ENCODE measurements at regions not wholly inside any gene's neighbourhood (a gene's known extent, or its start where the extent isn't known, plus 50 kb on each side); places are given as distances from the start of the nearest gene placed in this dataset.

DNA sequence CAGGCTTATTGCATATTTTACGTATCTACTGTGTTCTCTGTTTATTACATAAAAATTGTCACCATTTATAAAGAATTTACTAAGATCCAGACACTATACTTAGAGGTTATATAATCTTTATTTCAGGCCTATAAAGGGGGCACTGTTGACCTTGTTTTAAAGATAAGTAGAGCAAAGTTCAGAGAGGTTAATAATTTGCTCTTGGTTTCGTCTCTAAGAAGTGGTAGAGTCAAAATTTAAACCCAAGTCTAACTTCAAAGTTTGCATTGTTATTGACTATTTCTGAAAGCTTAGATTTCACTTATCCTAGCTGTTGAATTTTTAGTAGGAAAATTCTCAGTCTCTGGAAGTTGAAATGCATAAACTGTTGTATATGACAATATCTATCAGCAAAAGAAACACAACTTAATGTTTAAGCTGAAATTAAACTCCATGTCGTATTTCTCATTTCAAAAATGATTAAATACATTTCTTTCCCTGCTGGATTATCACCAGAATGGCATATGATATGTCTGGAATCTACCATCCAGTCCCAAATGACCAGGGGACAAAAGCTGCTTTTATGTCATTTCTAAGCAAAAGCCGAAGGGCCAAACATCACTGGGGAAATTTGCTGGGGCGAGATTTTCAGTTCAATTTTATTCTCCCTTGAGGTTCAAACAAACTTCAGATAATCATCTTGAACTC lies 138.4 kb downstream of the SLC7A11 start:
- Histone ChIP-seq H2BK120ac (ENCODE audit: low read depth, low read length) (peak overlapping the region; percentile 14; the same call in 1 of the 2 replicates), H3K9me3 (ENCODE audit: control insufficient read depth, insufficient read depth, low read length) (no peaks in the 10 kb centered on the region; the same call in 1 of the 2 replicates), H3K9me1 (ENCODE audit: insufficient read depth, low read length) (no peaks in the 10 kb centered on the region), H3K14ac (replicated peaks; ENCODE audit: low read depth, low read length) (no peak overlapping the region), H3K18ac (ENCODE audit: low read depth, low read length) (no peak overlapping the region), H3K56ac (ENCODE audit: extremely low read depth, insufficient read depth, low read length) (no peak overlapping the region), H3K27ac (ENCODE audit: insufficient read depth, low read length) (no peak overlapping the region), H2AK9ac (replicated peaks; ENCODE audit: low read depth, low read length, poor library complexity) (no peak overlapping the region), H2BK5ac (ENCODE audit: low read depth, low read length, poor library complexity, severe bottlenecking) (no peak overlapping the region), H3K9ac (ENCODE audit: low read depth, low read length) (no peak overlapping the region), H3K4me3 (ENCODE audit: insufficient read depth, low read depth, low read length) (no peak overlapping the region), H4K20me1 (ENCODE audit: insufficient read depth, low read length) (no peaks in the 10 kb centered on the region), H2AFZ (replicated peaks; ENCODE audit: low read length, poor library complexity) (peak overlapping the region; percentile 74), H4K91ac (ENCODE audit: insufficient read depth, low read depth, low read length) (no peak overlapping the region), H2BK20ac (ENCODE audit: low read depth, low read length) (no peak overlapping the region), H3K27me3 (ENCODE audit: control insufficient read depth, insufficient read depth, low read length) (no peaks in the 10 kb centered on the region), H2BK15ac (ENCODE audit: low read depth, low read length) (no peak overlapping the region), H3K36me3 (ENCODE audit: control insufficient read depth, insufficient read depth, low read length) (no peaks in the 10 kb centered on the region), H3K4me1 (ENCODE audit: control insufficient read depth, insufficient read depth, low read length) (0 out of 2 replicates have a peak, but pooled peaks cover 3% of the 10 kb centered on the region), H3K4me2 (ENCODE audit: low read depth, low read length) (peak overlapping the region; percentile 28; the same call in 1 of the 2 replicates), H3K23ac (ENCODE audit: low read depth, low read length) (0 out of 2 replicates have a peak overlapping the region, but pooled peaks have one; percentile 8), H3K4ac (ENCODE audit: low read depth, low read length) (no peak overlapping the region), H4K8ac (ENCODE audit: low read depth in 2 of 2, low read length in 2 of 2) (no peak overlapping the region), H2AK5ac (ENCODE audit: low read depth, low read length) (no peak overlapping the region), H4K5ac (ENCODE audit: low read depth, low read length) (peak overlapping the region; percentile 35; the same call in 1 of the 2 replicates), H3K79me1 (ENCODE audit: low read depth in 1 of 2, low read length in 2 of 2) (no peaks in the 10 kb centered on the region)
- ChIA-PET POLR2A (ENCODE audit: unreplicated experiment) (no interaction called here), CTCF (interaction anchor here (0.8 to 1.1 kb wide), 2 partner anchors 9 to 14 kb away, joined by 3 to 5 read pairs; no protein-coding TSS in a partner anchor)
- no CpG with 5 or more reads among the region's 5 CpGs for WGBS, 2 experiments (ENCODE audit: extremely low coverage in 2 of 2, insufficient read length in 1 of 2)
- dilution Hi-C loops (cut with HindIII; ENCODE audit: low sequenced_read_pairs, unreplicated experiment) = no loop called here
- ATAC-seq (ENCODE audit: low read depth) = no peak
- intact Hi-C loops (cut with micrococcal nuclease) = no loop called here
- in situ Hi-C loops (cut with MboI; ENCODE audit: low sequenced_read_pairs) = no loop called here
- TF ChIP-seq, protein P1, sequence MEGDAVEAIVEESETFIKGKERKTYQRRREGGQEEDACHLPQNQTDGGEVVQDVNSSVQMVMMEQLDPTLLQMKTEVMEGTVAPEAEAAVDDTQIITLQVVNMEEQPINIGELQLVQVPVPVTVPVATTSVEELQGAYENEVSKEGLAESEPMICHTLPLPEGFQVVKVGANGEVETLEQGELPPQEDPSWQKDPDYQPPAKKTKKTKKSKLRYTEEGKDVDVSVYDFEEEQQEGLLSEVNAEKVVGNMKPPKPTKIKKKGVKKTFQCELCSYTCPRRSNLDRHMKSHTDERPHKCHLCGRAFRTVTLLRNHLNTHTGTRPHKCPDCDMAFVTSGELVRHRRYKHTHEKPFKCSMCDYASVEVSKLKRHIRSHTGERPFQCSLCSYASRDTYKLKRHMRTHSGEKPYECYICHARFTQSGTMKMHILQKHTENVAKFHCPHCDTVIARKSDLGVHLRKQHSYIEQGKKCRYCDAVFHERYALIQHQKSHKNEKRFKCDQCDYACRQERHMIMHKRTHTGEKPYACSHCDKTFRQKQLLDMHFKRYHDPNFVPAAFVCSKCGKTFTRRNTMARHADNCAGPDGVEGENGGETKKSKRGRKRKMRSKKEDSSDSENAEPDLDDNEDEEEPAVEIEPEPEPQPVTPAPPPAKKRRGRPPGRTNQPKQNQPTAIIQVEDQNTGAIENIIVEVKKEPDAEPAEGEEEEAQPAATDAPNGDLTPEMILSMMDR (conservative IDR thresholded peaks at IDR 0.05; ENCODE audit: low read depth, low read length) = no peak
- no peak for DNase-seq
- BruUV-seq (replicated peaks) = no TSS peak

All from IMR-90 (cell line).